WTC11 (cell line): ENCODE measurements at regions not wholly inside any gene's neighbourhood (a gene's known extent, or its start where the extent isn't known, plus 50 kb on each side); places are given as distances from the start of the nearest gene placed in this dataset.

Experiments
- ATF3 ChIP-seq: sonication (generic); formaldehyde crosslinking; conservative IDR thresholded peaks from 2 replicates; pipeline ENCODE4 v1.8.1; 2022; ENCODE audit warnings: mild to moderate bottlenecking, missing genetic modification reagents
- CTCF ChIP-seq: fragments of 200-600 bp; IDR thresholded peaks from 2 replicates; pipeline ENCODE4 v1.8.0; 2022; ENCODE audit warnings: antibody characterized with exemption

- TF ChIP-seq CTCF, result no peak
- TF ChIP-seq ATF3 (CRISPR knock-in tag), result no peak
Observed at GRCh38 chr7:110604885-110605284, 486.0 kb upstream of the LRRN3 start.
